ENCODE measurements at regions not wholly inside any gene's neighbourhood (a gene's known extent, or its start where the extent isn't known, plus 50 kb on each side); places are given as distances from the start of the nearest gene placed in this dataset.

- peaks cover 85% of the 10 kb centered on the region for H3K27me3 ChIP-seq (ENCODE audit: insufficient read depth)
Measured at GRCh38 chr13:82597747-82598146, 1284.5 kb downstream of the SLITRK1 start.

GRCh38 chr13:82593239-82593638 is 1289.0 kb downstream of the SLITRK1 start:
- Mint-ChIP-seq H3K27me3 (ENCODE audit: insufficient read depth, low read depth, poor library complexity) (peaks cover 38% of the 10 kb centered on the region), H3K9me3 (no peaks in the 10 kb centered on the region; the same call in 2 of the 3 replicates), H3K4me3 (no peak overlapping the region)
- no peak for TF ChIP-seq EZH2phosphoT487 (IDR thresholded peaks at IDR 0.05; ENCODE audit: unreplicated experiment)
- TF ChIP-seq JUNB (IDR thresholded peaks at IDR 0.05; ENCODE audit: unreplicated experiment), result no peak
- no peak for TF ChIP-seq ETS1 (IDR thresholded peaks at IDR 0.05)
- no peak for TF ChIP-seq POLR2AphosphoS5 (IDR thresholded peaks at IDR 0.05; ENCODE audit: low read depth)
- no peak for TF ChIP-seq NANOG (IDR thresholded peaks at IDR 0.05; ENCODE audit: borderline replicate concordance)
- no peak for TF ChIP-seq EZH2 (IDR thresholded peaks at IDR 0.05; ENCODE audit: low read depth, unreplicated experiment)
- no peak for TF ChIP-seq CTCF (conservative IDR thresholded peaks at IDR 0.05; ENCODE audit: low read depth in 2 of 2)
- TF ChIP-seq, protein P1, sequence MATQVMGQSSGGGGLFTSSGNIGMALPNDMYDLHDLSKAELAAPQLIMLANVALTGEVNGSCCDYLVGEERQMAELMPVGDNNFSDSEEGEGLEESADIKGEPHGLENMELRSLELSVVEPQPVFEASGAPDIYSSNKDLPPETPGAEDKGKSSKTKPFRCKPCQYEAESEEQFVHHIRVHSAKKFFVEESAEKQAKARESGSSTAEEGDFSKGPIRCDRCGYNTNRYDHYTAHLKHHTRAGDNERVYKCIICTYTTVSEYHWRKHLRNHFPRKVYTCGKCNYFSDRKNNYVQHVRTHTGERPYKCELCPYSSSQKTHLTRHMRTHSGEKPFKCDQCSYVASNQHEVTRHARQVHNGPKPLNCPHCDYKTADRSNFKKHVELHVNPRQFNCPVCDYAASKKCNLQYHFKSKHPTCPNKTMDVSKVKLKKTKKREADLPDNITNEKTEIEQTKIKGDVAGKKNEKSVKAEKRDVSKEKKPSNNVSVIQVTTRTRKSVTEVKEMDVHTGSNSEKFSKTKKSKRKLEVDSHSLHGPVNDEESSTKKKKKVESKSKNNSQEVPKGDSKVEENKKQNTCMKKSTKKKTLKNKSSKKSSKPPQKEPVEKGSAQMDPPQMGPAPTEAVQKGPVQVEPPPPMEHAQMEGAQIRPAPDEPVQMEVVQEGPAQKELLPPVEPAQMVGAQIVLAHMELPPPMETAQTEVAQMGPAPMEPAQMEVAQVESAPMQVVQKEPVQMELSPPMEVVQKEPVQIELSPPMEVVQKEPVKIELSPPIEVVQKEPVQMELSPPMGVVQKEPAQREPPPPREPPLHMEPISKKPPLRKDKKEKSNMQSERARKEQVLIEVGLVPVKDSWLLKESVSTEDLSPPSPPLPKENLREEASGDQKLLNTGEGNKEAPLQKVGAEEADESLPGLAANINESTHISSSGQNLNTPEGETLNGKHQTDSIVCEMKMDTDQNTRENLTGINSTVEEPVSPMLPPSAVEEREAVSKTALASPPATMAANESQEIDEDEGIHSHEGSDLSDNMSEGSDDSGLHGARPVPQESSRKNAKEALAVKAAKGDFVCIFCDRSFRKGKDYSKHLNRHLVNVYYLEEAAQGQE (IDR thresholded peaks at IDR 0.05; ENCODE audit: unreplicated experiment), result no peak

More at GRCh38 chr13:82597747-82598146, 1284.5 kb downstream of the SLITRK1 start:
- Mint-ChIP-seq H3K27me3 (ENCODE audit: insufficient read depth, low read depth, poor library complexity) (peaks cover 36% of the 10 kb centered on the region), H3K9me3 (0 out of 3 replicates have a peak, but pooled peaks cover under 1% of the 10 kb centered on the region), H3K27ac (no peak overlapping the region), H3K36me3 (ENCODE audit: low read depth) (no peaks in the 10 kb centered on the region), H3K4me3 (no peak overlapping the region), H3K4me1 (no peaks in the 10 kb centered on the region)
- H3F3A ChIP-seq (replicated peaks; ENCODE audit: low read depth), result no peaks in the 10 kb centered on the region
- ATAC-seq, result peak; percentile 80
- peak; percentile 61 for TF ChIP-seq NANOG (IDR thresholded peaks at IDR 0.05; ENCODE audit: borderline replicate concordance)
- no peak for TF ChIP-seq CREB1 (CRISPR knock-in tag; IDR thresholded peaks at IDR 0.05; ENCODE audit: low read depth)
- TF ChIP-seq POLR2AphosphoS5 (IDR thresholded peaks at IDR 0.05; ENCODE audit: low read depth), result peak; percentile 53
- H3K27ac ChIP-seq (ENCODE audit: low read depth), result no peak overlapping the region
- H4K20me1 ChIP-seq (replicated peaks; ENCODE audit: insufficient read depth), result no peaks in the 10 kb centered on the region
- H3K4me2 ChIP-seq, result no peak overlapping the region
- H3K36me3 ChIP-seq (ENCODE audit: insufficient read depth), result no peaks in the 10 kb centered on the region
- H3K79me2 ChIP-seq (replicated peaks; ENCODE audit: insufficient read depth), result no peaks in the 10 kb centered on the region
- no peaks in the 10 kb centered on the region for H3K9me2 ChIP-seq (ENCODE audit: insufficient read depth)
- H3K4me1 ChIP-seq (ENCODE audit: insufficient read depth), result 0 out of 2 replicates have a peak, but pooled peaks cover 3% of the 10 kb centered on the region
- no peak overlapping the region for H3K4me3 ChIP-seq
- no peak overlapping the region for H2AFZ ChIP-seq
- DNase-seq (ENCODE audit: low spot score), result peak; percentile 77

More at GRCh38 chr13:82593239-82593638, 1289.0 kb downstream of the SLITRK1 start:
- Histone ChIP-seq H3K4me1 (ENCODE audit: insufficient read depth) (0 out of 2 replicates have a peak, but pooled peaks cover 3% of the 10 kb centered on the region), H3K27me3 (ENCODE audit: insufficient read depth) (peaks cover 54% of the 10 kb centered on the region), H3K27ac (ENCODE audit: low read depth) (no peak overlapping the region), H2AFZ (no peak overlapping the region), H3F3A (replicated peaks; ENCODE audit: low read depth) (no peaks in the 10 kb centered on the region), H3K4me2 (no peak overlapping the region), H3K79me2 (replicated peaks; ENCODE audit: insufficient read depth) (no peaks in the 10 kb centered on the region), H3K36me3 (ENCODE audit: insufficient read depth) (no peaks in the 10 kb centered on the region), H3K9me2 (ENCODE audit: insufficient read depth) (no peaks in the 10 kb centered on the region), H4K20me1 (replicated peaks; ENCODE audit: insufficient read depth) (no peaks in the 10 kb centered on the region), H3K4me3 (no peak overlapping the region)
- no peaks in the 10 kb centered on the region; the same call in 2 of the 3 replicates for H3K36me3 Mint-ChIP-seq (ENCODE audit: low read depth)
- no peaks in the 10 kb centered on the region for H3K4me1 Mint-ChIP-seq
- ATAC-seq (no peak), DNase-seq (ENCODE audit: low spot score) (no peak)
- no peak overlapping the region for H3K27ac Mint-ChIP-seq
